B cell (primary cell): ENCODE measurements at regions not wholly inside any gene's neighbourhood (a gene's known extent, or its start where the extent isn't known, plus 50 kb on each side); places are given as distances from the start of the nearest gene placed in this dataset.

Source experiments
- ATAC-seq: fragments of 200-7000 bp; cut with Tn5 transposase; one replicate; pipeline ENCODE4 v1.10.0; 2021; ENCODE audit warnings: low read depth, mild to moderate bottlenecking, moderate number of reproducible peaks, moderate library complexity
- CTCF ChIA-PET: fragments of 350-600 bp; sonication (Branson Sonifier 250); formaldehyde crosslinking; loops from one replicate; lab custom pipeline; 2021; ENCODE audit warnings: antibody characterized with exemption, inconsistent platforms; lab: Charles Lee
- POLR2A ChIA-PET: fragments of 350-600 bp; sonication (Branson Sonifier 250); formaldehyde crosslinking; loops from one replicate; lab custom pipeline; 2021; ENCODE audit warnings: antibody characterized with exemption; lab: Charles Lee
- DNase-seq: peaks from one replicate; pipeline ENCODE4 v3.0.0; 2013
- H2AFZ ChIP-seq: 2 replicates; pipeline ENCODE4 v1.6.1; 2012; ENCODE audit warnings: mild to moderate bottlenecking, low read depth, low read length; ENCODE audit not compliant: insufficient read depth, poor library complexity, severe bottlenecking
- H3K27ac ChIP-seq, 2 donors: 1 replicate in 1 of 2; 2 replicates in 1 of 2; pipeline ENCODE4 v1.5.1; 2012 to 2013; ENCODE audit warnings: low read length in 2 of 2, mild to moderate bottlenecking in 2 of 2, moderate library complexity in 1 of 2
- H3K27me3 ChIP-seq, 4 experiments: fragments of 200-600 bp in 1 of 4; sonication (generic) in 1 of 4; replicated peaks in 1 of 4; 1 replicate in 2 of 4; 2 replicates in 2 of 4; pipeline versions ENCODE4 v1.6.1 to v1.7.0; 2013 to 2016; ENCODE audit warnings: low read length in 3 of 4, mild to moderate bottlenecking in 2 of 4, mixed read lengths in 1 of 4, moderate library complexity in 1 of 4; ENCODE audit not compliant: insufficient read depth in 4 of 4, control insufficient read depth in 3 of 4; ENCODE audit errors: control extremely low read depth in 1 of 4
- H3K36me3 ChIP-seq, 2 experiments: replicated peaks in 1 of 2; 1 replicate in 1 of 2; 2 replicates in 1 of 2; pipeline versions ENCODE4 v1.6.1 to v1.7.1; 2013; ENCODE audit warnings: low read length in 1 of 2; ENCODE audit not compliant: insufficient read depth in 2 of 2, control insufficient read depth in 1 of 2; ENCODE audit errors: control extremely low read depth in 1 of 2, extremely low read depth in 1 of 2
- H3K4me1 ChIP-seq, 2 donors: fragments of 200-600 bp in 1 of 2; sonication (generic) in 1 of 2; 1 replicate in 1 of 2; 2 replicates in 1 of 2; pipeline versions ENCODE4 v1.5.1 to v1.6.1; 2013 to 2017; ENCODE audit warnings: low read length in 2 of 2; ENCODE audit not compliant: control insufficient read depth in 2 of 2, insufficient read depth in 2 of 2
- H3K4me2 ChIP-seq: replicated peaks from 2 replicates; pipeline ENCODE3; 2012; ENCODE audit warnings: mild to moderate bottlenecking, low read depth, low read length; ENCODE audit not compliant: poor library complexity, severe bottlenecking
- H3K4me3 ChIP-seq, 5 experiments: fragments of 200-600 bp in 1 of 5; sonication (generic) in 1 of 5; 1 replicate in 3 of 5; 2 replicates in 2 of 5; pipeline versions ENCODE4 v1.5.1 to v1.7.0; 2011 to 2016; ENCODE audit warnings: low read length in 4 of 5, mild to moderate bottlenecking in 4 of 5, low read depth in 2 of 5, control low read depth in 1 of 5, moderate library complexity in 1 of 5; ENCODE audit not compliant: insufficient read depth in 1 of 5; ENCODE audit errors: control extremely low read depth in 1 of 5, extremely low read depth in 1 of 5
- H3K79me2 ChIP-seq: fragments of 200-600 bp; sonication (generic); one replicate; pipeline ENCODE4 v1.6.0; 2016; ENCODE audit warnings: low read length; ENCODE audit not compliant: control insufficient read depth, insufficient read depth
- H3K9ac ChIP-seq: fragments of 200-600 bp; sonication (generic); 2 replicates; pipeline ENCODE4 v1.6.1; 2017; ENCODE audit warnings: mild to moderate bottlenecking, low read length, moderate library complexity
- H3K9me3 ChIP-seq, 3 donors: one replicate each; pipeline versions ENCODE4 v1.6.1 to v1.7.1; 2013; ENCODE audit warnings: low read length in 2 of 3; ENCODE audit not compliant: control insufficient read depth in 2 of 3, insufficient read depth in 1 of 3; ENCODE audit errors: control extremely low read depth in 1 of 3
- H4K20me1 ChIP-seq: 2 replicates; pipeline ENCODE4 v1.6.0; 2012; ENCODE audit warnings: mild to moderate bottlenecking, low read length; ENCODE audit not compliant: insufficient read depth, control insufficient read depth, poor library complexity, severe bottlenecking
- H3K27ac Mint-ChIP-seq: one replicate; pipeline ENCODE4 v1.8.0; 2021; ENCODE audit warnings: mixed read lengths
- H3K27me3 Mint-ChIP-seq: one replicate; pipeline ENCODE4 v1.8.0; 2021; ENCODE audit warnings: mixed read lengths
- H3K4me1 Mint-ChIP-seq: one replicate; pipeline ENCODE4 v1.8.0; 2021; ENCODE audit warnings: mixed read lengths
- H3K4me3 Mint-ChIP-seq: one replicate; pipeline ENCODE4 v1.8.0; 2021; ENCODE audit warnings: mixed read lengths
- H3K9me3 Mint-ChIP-seq: one replicate; pipeline ENCODE4 v1.8.0; 2022; ENCODE audit warnings: mixed read lengths; ENCODE audit not compliant: insufficient read depth
- CTCF ChIP-seq: fragments of 200-600 bp; IDR thresholded peaks from one replicate; pipeline ENCODE4 v1.8.0; 2022; ENCODE audit warnings: antibody characterized with exemption, mild to moderate bottlenecking
- EZH2 ChIP-seq: IDR thresholded peaks from 2 replicates; pipeline ENCODE4 v1.6.1; 2012; ENCODE audit warnings: borderline replicate concordance, low read depth, mild to moderate bottlenecking, moderate library complexity, low read length; ENCODE audit not compliant: insufficient read depth, poor library complexity, severe bottlenecking
- WGBS: methylation state at CpG from one replicate; pipeline ENCODE4 v1.1.5; 2013; ENCODE audit warnings: missing lambda C conversion rate; ENCODE audit not compliant: insufficient coverage; 5-methylcytosine and 5-hydroxymethylcytosine counted together
- intact Hi-C: fragments of 100-400 bp; cut with micrococcal nuclease; formaldehyde crosslinking; loops from one replicate; pipeline ENCODE4 v1.10.0; 2022

- Histone ChIP-seq H3K79me2 (no peaks in the 10 kb centered on the region), H3K9me3 (no peaks in the 10 kb centered on the region), H3K4me3 (no peak overlapping the region), H3K4me2 (no peak overlapping the region), H3K4me1 (no peaks in the 10 kb centered on the region), H3K9ac (no peak overlapping the region), H3K27ac (no peak overlapping the region), H3K36me3 (no peaks in the 10 kb centered on the region), H4K20me1 (no peaks in the 10 kb centered on the region), H3K27me3 (no peaks in the 10 kb centered on the region), H2AFZ (no peak overlapping the region)
- H3K4me3 Mint-ChIP-seq = no peak overlapping the region
- no peak for TF ChIP-seq EZH2
- no peak for TF ChIP-seq CTCF
- no CpG with 5 or more reads among the region's 1 CpG for WGBS
- CTCF ChIA-PET = no interaction called here
- no peak for ATAC-seq
- POLR2A ChIA-PET = no interaction called here
- no peaks in the 10 kb centered on the region for H3K9me3 Mint-ChIP-seq
- DNase-seq = no peak
- H3K27ac Mint-ChIP-seq = no peak overlapping the region
- intact Hi-C loops = no loop called here
- no peaks in the 10 kb centered on the region for H3K27me3 Mint-ChIP-seq
- H3K4me1 Mint-ChIP-seq = no peaks in the 10 kb centered on the region
These were observed 825.6 kb downstream of the PCDH7 start for GRCh38 chr4:31545755-31546154.

GRCh38 chr4:31548021-31548420 is 827.9 kb downstream of the PCDH7 start:
- Mint-ChIP-seq H3K27me3 (no peaks in the 10 kb centered on the region), H3K27ac (no peak overlapping the region), H3K4me1 (no peaks in the 10 kb centered on the region), H3K9me3 (no peaks in the 10 kb centered on the region), H3K4me3 (no peak overlapping the region)
- Histone ChIP-seq H3K27ac (no peak overlapping the region), H3K36me3 (no peaks in the 10 kb centered on the region), H3K79me2 (no peaks in the 10 kb centered on the region), H3K27me3 (no peaks in the 10 kb centered on the region), H4K20me1 (no peaks in the 10 kb centered on the region), H2AFZ (no peak overlapping the region), H3K4me3 (no peak overlapping the region), H3K4me1 (no peaks in the 10 kb centered on the region), H3K9ac (no peak overlapping the region), H3K9me3 (no peaks in the 10 kb centered on the region), H3K4me2 (no peak overlapping the region)
- TF ChIP-seq CTCF (no peak), EZH2 (no peak)
- intact Hi-C loops = no loop called here
- WGBS = no CpG with 5 or more reads among the region's 2 CpGs
- CTCF ChIA-PET = no interaction called here
- POLR2A ChIA-PET = no interaction called here
- ATAC-seq (no peak), DNase-seq (no peak)
